GM21526 (cell line): ENCODE measurements at regions not wholly inside any gene's neighbourhood (a gene's known extent, or its start where the extent isn't known, plus 50 kb on each side); places are given as distances from the start of the nearest gene placed in this dataset.
"Not testable (repeated sequence)": the region's sequence is repeated elsewhere in the genome, so short reads cannot be mapped to it uniquely, and the experiment has no call there.

Experiments used
- ATAC-seq: cut with Tn5 transposase; IDR thresholded peaks from one replicate; pipeline ENCODE4 v1.9.1; 2021; ENCODE audit warnings: moderate library complexity; ENCODE audit not compliant: unreplicated experiment, low FRiP score

DNA sequence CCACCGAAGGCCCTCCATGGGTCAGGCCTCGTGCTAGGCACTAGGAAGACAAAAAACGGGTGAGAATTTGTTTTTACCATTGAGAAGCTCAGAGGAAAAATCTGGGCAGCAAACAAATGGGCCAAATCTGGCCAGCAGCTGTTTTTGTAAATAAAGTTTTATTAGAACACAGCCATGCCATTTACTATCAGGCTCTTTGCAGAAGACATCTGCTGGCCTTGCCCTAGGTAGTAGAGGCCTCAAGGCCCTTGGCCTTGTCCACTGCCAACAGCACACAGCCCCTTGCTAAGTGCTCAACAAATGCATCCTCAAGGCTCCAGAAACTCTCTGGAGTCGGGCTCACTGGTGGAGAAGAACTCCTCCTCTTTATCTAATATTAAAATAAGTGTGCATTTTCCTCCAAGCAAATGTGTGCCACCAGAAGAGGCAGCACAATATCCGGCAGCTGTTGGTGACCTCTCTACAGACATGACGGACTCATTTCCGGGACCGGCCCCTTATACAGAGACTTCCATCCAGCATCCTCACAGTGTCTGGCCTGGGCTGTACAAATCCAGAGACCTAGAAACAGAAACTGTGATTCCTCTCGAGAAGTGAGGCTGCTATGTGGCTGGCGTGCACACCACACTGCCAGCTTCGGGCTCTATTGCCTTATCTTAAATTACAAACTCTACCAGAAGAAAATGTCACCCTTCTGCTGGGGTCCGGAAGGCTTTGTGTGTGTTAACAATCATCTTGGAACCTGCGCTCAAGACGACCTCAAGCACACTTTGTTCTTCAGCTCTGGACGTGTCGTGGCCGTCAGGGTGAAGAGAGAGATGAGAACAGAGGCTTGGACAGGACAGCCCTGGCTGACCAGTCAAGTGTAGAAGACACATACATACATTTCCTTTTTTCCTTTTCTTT, 203.9 kb downstream of the TOMM20 start:
- no peak for ATAC-seq

DNA sequence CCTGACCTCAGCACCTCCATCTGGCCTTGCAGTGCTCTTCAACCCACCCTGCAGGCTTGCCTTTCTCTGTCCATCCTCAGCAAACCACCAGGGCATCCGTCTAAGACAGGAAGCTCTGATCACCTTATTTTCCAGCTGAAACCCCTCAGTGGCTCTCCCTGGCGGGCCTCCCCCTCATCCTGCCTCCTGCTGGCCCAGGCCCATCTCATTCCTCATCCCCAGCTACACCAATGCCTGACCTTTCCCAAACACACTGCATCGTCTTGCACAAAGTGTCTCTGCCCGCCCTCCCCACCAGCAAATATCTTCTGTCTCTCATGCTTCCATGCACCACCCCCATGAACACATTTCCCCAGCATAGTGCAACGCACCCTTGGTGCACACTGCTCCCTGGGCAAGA, 205.0 kb downstream of the TOMM20 start:
- ATAC-seq: no peak

DNA sequence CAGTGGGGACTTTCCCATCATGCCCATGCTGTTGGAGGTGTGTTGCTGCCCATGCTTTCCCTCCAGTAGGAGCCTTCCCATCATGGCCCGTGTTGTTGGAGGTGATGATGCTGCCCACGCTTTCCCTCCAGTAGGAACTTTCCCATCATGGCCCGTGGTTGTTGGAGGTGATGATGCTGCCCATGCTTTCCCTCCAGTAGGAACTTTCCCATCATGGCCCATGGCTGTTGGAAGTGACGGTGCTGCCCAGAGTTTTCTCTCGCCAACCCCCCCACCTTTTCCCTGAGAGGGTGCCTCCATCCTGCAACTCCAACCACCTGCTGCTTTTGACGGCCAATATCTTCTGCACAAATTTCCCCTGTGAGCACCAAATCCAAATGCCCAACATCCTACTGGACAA, 205.7 kb downstream of the TOMM20 start:
- no peak for ATAC-seq

DNA sequence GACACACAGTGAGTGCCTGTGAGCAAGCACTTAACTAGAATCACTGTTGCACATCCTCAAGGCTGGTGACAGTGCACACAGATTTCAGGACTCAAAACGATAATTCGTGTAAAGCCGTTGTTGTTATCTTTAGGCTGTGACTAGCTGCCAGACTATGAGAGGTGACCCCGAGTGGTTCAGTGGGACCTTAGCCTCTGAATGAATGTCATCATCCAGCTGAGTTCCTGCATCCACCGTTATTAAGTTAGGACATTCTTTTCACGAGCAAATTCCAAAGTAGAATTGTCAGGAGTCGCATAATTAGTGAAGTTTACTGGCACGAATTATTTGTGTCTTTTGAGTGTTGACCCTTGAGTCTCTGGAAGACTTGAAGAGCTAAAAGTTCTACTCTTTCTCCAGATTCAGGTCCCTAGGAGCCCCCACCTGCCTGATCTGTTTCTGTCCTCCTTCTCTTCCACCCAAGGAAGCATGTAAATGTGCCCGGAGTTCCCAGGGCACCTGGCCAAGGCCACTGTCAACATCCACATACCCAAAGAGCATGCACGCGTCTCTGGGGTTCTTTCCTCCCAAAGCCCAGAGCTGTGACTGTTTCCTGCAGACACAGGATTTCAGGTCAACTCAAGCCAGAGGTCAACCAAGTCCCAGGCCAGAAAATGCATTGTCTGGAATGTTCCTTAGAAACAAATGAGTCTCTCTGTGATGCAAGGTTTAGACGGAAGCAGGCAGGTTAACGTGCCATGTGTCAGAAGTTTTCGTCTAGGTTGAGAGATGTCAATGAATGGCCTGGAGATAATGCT, 207.2 kb downstream of the TOMM20 start:
- ATAC-seq: no peak

DNA sequence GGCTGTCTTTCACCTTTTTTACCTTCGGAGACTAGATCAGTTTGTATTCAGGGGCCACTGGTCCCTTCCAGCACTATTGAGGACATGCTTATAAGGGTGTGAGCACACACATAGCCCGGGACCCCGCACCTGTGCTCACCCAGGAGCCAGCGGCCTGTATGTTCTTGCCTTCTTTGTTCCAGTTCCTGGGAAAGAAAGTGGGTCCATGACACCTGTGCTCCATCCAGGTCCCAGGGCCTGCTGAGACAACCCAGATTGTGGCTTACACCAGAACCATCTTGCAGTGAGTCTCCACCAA, 207.8 kb downstream of the TOMM20 start:
- ATAC-seq: no peak

DNA sequence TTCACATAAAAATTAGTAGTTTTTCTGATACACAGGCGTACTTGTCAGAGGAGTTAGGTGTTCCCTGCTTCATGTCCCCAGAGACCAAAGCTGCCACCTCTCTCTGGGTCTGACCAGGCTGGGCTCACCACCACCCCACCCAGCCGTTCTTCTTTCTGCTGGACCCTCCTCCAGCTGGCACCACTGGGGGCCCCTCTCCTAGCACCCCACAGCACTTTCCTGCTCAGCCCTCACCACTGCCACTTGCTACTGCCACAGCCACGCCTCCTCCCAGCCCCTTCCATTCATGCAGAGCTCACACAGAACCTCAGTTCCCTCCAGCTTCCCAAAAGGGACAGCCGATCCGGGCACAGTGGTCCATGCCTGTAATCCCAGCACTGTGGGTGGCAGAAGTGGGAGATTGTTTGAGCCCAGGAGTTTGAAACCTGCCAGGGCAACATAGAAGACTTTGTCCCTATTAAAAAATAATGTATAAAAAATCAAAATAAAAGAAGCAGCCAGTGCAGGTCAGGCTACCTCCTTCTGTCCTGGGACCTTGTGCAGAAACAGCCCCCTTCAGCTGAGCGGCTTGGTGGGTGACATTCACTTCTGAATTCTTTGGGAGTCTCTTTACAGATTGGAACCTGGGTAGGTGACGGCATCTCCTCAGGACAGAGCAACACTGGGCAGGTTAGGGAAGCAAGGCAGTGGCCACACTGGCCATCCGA, 208.3 kb downstream of the TOMM20 start:
- no peak for ATAC-seq

DNA sequence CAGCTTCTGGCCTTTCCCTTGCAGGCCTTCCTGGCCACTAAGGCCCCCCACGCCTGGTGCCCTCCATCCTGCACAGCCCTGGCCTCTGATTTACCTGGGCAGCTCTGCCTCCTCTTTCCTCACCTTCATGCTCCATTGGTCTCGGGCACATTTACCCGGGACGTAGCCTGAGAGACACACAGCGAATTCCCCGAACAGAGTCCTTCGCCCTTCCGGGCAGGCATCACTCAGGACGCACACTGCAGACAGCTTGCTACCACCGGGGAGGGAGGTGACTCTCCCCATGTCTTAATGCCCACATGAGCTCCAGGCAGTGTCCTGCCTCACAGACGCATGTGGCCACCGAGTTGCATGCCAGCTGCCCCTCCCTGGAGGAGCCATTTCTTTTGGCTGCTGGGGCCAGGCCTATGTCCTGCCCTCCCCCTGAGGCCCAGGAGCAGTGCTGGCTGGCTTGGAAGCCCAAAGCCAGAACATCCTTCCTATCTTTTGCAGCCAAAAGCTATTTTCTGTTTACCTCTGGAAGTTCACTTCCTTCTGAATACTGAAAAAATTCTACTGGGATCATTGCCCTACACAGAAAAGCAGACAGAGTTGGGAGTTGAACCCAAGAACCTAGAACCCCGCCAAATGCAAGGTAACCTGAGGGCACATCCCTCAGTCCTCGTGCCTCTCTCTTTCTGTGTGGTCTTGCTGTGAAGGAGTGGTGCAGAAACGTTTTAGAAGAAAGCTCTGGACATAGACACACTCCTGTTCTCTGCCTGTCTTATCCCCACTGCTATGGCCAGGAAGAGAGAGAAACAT, 209.5 kb downstream of the TOMM20 start:
- ATAC-seq: no peak

DNA sequence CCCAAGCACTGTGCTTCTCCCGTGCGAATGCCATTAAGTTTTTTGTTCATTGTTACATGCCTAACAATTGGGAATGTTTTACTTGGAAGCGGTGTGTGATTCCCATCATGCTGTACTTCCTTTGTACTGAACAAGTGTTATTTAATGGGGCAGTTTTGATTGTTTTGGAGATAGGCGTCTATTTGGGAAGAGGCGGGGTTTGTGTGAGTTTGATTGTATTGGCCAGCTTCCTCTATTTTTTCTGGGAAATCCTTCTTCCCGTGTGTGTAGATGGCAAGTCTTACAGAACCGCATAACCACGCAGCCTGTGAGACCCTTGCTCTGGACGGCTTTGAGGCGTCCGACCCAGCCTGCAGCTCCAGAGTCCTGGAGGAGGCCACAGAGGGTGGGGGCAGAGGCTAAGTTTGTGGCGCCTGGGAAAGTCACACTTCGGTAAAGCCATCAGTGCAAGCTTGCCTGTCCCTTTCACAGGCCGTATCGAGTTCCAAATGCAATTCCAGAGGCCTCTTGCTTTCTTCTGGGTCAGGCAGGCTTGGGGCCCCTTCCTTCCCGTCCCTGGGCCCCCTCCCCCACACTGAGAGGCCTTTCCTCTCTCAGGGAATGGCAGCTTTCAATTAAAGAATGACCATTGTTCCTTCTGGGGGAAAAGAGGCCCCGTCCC, 210.3 kb downstream of the TOMM20 start:
- no peak for ATAC-seq

DNA sequence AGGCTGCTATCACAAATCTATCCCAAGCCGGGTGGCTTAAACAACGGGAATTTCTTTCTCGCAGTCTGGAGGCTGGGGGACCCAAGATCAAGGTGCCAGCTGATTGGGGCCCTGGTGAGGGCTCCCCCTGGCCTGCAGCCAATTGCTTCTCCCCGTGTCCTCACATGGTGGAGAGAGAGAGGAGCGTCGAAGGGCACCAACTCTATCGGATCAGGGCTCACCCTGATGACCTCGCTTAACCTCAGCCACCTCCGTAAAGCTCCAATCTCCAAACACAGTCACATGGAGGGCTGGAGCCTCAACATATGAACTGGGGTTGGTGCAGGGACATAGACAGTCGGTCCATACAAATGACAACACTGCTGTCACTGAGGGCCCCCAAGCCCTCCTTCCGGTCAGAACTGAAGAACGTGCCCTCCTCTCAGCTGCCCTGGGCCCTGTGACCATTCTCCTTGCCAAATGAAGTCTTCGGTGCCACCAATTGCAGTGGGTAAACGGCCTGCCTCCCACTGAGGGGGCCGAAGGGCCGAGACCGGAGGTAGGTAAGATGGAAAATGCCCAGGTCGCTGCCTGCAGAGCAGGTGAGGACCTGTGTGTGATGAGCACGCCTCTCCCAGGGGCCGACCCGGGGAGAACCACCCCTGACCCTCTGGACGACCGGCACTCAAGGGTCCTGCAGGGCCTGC, 211.0 kb downstream of the TOMM20 start:
- ATAC-seq: no peak

DNA sequence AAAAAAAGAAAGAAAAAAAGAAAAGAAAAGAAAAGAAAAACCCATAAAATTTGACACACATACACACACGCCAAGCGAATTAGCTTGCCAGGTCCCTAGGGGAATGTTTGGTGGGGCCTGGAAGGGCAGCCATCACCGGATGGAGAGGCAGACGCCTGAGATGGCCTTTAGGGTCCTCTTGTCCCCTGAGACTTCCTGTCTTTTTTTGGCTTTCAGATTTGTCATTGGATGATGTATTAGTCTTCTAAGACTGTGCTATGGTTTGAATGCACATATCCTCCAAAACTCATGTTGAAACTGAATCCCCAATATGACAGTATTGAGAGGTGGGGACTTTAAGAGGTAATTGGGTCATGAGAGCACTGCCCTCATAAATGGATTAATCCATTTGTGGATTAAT, 211.8 kb downstream of the TOMM20 start:
- ATAC-seq: no peak

DNA sequence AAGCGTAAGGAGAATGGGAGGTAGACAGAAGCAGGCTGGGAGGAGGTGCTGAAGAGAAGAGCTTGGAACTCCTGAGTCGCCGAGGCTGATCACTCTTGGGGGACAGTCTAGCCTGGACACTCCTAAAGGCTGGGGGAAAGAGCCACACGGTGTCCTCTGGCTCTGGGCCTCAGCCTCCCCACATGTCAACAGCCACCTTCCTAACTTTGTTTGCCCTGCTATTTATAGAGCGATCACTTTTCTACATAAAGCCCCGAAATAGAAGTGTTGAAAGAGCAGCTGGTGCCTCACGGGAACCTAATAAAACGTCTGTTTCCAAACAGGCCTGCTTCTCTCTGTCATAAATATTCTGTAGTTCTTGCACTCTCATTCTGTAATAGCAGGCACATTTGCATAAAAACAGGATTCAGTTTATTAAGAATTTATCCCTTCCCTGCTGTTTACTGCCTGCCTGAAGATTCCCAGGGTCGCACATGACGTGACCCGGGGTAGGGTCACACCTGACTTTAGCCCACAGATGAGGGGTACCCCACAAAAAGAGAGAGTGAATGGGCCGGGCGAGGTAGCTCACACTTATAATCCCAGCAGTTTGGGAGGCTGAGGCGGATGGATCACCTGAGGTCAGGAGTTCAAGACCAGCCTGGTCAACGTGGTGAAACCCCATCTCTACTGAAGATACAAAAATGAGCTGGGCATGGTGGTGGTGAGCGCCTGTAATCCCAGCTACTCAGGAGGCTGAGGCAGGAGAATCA, 212.5 kb downstream of the TOMM20 start:
- ATAC-seq: no peak

DNA sequence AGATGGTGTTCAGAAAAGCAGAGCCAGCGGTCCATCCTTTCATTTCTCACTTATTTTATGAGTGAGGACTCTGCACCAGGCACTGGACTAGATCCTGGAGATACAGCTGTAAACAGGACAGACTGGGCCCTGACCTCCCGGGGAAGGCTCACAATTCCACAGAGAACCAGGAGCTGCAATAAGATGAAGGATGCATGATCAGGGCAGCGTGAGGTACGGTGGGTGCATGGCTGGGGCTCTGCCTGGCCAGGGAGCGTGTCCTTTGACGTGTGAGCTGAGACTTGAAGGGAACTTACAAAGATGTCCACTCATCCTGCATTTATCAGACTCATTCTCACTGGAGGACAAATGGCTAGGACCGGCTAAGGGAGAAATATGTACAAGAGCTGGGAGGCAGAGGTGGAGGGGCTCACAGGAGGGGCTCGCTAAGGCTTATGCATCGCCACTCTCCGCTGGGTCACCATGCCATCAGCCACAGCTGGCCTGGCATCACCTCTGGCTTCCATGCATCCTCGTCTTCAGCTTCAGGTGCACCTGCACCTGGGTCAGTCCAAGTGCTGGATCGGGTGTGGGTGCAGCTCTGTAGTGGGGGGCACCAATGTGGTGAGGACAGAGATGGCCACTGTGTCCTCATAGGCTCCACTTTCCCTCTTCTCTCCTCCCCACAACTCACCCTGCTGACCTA, 213.9 kb downstream of the TOMM20 start:
- no peak for ATAC-seq

DNA sequence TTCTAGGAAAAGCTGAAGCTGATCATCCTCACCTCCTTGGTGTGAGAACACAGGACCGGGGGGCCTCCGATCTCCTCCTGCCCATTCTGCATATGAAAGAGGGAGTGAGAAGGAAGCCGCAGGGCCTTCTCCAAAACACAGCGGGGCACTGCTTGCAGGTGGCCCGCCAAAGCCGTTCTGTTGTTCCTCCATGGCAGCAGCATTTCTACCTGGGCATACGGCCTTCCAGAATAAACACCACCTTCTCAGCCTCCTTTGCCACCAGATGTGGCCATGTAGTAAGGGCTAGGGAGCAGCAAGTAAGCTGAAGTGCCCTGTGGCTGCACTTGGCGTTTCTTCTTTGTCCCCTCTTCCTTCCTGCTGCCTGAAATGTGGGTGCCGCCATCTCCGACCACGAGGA, 214.9 kb downstream of the TOMM20 start:
- no peak for ATAC-seq

DNA sequence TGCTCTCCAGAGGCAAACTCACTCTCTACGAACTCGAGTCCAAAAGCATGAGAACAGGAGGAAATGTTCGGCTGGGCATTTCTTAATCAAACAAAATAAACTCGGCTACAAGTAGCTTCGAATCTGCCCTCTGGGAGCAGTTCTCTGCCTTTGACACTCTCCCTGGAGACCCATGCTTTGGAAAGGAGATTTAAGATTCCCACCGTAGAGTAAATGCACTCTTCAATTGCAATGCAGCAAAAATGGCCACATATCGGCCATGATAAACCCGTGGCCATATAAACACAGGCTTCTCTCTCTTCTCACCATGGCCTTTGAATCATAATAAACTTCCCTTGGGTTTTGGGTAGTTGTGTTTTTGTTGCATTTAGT, 215.4 kb downstream of the TOMM20 start:
- no peak for ATAC-seq

DNA sequence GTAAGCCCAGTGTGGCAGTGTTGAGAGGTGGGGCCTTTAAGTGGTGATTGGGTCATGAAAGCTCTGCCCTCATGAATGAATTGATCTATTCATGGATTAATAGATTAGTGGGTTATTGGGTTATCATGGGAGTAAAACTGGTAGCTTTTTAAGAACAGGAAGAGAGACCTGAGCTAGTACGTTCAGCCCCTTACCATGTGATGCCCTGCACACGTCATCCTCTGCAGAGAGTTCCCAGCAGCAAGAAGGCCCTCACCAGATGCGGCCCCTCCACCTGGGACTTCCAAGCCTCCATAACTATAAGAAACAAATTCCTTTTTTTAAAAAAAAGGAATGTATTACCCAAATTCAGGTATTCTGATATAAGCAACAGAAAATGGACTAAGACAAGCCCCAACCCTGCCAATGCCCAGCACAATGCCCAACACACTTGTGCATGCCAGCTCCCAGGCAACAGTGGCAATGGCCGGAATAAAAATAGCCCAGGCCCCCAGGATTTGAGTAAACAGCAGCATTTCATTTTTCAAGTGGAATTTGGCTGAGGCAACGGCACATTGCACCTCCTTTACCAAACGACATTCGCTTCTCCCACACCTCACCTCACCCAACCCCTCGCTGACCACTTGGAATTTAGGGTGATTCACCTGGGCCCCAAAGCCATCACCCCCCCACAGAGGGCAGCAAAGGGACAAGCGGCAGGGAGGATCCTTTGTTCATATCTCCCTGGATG, 215.9 kb downstream of the TOMM20 start:
- ATAC-seq: no peak

DNA sequence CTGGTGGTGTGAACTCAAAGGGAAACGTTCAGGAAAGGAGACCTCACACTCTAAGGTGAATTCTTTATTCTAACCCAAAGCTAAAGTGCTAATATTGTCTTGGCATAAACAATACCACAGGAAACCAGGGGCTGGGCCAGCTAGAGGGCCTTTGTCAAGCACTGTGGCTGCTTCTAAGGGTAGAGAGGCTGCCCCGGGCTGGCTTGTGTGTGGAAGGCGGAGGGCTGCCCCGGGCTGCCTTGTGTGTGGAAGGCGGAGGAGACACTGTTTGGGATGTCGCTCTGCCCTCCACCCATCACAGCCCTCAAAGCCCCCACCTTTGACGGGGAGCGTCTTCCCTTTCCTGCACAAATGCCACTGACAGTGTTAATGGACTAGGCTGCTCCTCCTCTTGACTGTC, 216.8 kb downstream of the TOMM20 start:
- no peak for ATAC-seq

DNA sequence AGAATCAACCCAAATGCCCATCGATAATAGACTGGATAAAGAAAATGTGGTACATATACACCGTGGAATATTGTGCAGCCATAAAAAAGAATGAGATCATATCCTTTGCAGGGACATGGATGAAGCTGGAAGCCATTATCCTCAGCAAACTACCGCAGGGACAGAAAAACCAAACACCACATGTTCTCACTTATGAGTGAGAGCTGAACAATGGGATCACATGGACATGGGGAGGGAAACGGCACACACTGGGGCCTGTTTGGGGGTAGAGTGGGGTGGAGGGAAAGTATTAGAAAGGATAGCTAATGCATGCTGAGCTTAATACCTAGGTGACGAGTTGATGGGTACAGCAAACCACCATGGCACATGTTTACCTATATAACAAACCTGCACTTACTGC, 217.5 kb downstream of the TOMM20 start:
- not testable (repeated sequence) for ATAC-seq

DNA sequence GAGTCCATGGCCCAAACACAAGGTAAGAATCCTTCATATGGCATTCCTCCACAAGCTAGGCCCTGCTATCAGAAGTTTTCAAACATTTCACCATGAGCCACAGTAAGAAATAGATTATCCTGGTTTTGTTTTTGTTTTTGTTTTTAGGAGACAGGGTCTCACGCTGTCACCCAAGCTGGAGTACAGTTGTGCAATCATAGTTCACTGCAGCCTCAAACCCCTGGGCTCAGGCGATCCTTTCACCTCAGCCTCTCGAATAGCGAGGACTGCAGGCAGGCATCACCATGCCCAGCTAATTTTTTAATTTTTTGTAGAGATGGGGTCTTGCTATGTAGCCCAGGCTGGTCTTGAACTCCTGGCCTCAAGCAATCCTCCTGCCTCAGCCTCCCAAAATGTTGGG, 218.8 kb downstream of the TOMM20 start:
- ATAC-seq: no peak
